ENCODE measurements at regions not wholly inside any gene's neighbourhood (a gene's known extent, or its start where the extent isn't known, plus 50 kb on each side); places are given as distances from the start of the nearest gene placed in this dataset.
"Not testable (repeated sequence)": the region's sequence is repeated elsewhere in the genome, so short reads cannot be mapped to it uniquely, and the experiment has no call there.

- Histone ChIP-seq H3K27me3 (ENCODE audit: control insufficient read depth in 3 of 3, insufficient read depth in 3 of 3, low read length in 2 of 3) (no peaks in the 10 kb centered on the region), H3K9ac (ENCODE audit: insufficient read depth in 1 of 2, low read length in 2 of 2) (no peak overlapping the region), H3K4me3 (no peak overlapping the region), H3K4me1 (ENCODE audit: control insufficient read depth in 5 of 5, insufficient read depth in 5 of 5, low read length in 5 of 5) (no peaks in the 10 kb centered on the region), H3K9me3 (ENCODE audit: control insufficient read depth in 4 of 4, insufficient read depth in 3 of 4, low read length in 3 of 4) (peaks cover 0 to 12% (median 0%) of the 10 kb centered on the region in 4 donors), H3K27ac (ENCODE audit: low read depth in 1 of 2, low read length in 1 of 2) (no peak overlapping the region), H3K36me3 (ENCODE audit: control insufficient read depth in 4 of 4, insufficient read depth in 4 of 4, low read length in 4 of 4) (no peaks in the 10 kb centered on the region)
- WGBS, 2 donors, result 88% methylated on average over 21 of the region's 21 CpGs
- TF ChIP-seq CTCF (IDR thresholded peaks at IDR 0.05; ENCODE audit: control extremely low read depth, extremely low read depth), result no peak
- peak; percentile 19 for ATAC-seq (ENCODE audit: insufficient read depth, low FRiP score)
- DNase-seq, result no peak
Observed at GRCh38 chr4:64747919-64748715, 338.9 kb upstream of the TECRL start.

- Histone ChIP-seq H3K9ac (ENCODE audit: insufficient read depth in 1 of 2, low read length in 2 of 2) (no peak overlapping the region), H3K27ac (ENCODE audit: low read depth in 1 of 2, low read length in 1 of 2) (no peak overlapping the region), H3K36me3 (ENCODE audit: control insufficient read depth in 4 of 4, insufficient read depth in 4 of 4, low read length in 4 of 4) (no peaks in the 10 kb centered on the region), H3K4me1 (ENCODE audit: control insufficient read depth in 5 of 5, insufficient read depth in 5 of 5, low read length in 5 of 5) (no peaks in the 10 kb centered on the region), H3K27me3 (ENCODE audit: control insufficient read depth in 3 of 3, insufficient read depth in 3 of 3, low read length in 2 of 3) (no peaks in the 10 kb centered on the region), H3K4me3 (no peak overlapping the region), H3K9me3 (ENCODE audit: control insufficient read depth in 4 of 4, insufficient read depth in 3 of 4, low read length in 3 of 4) (no peaks in the 10 kb centered on the region)
- 87% methylated on average over 3 of the region's 3 CpGs for WGBS, 2 donors
- ATAC-seq (ENCODE audit: insufficient read depth, low FRiP score), result no peak
- DNase-seq, result no peak
- no peak for TF ChIP-seq CTCF (IDR thresholded peaks at IDR 0.05; ENCODE audit: control extremely low read depth, extremely low read depth)
Observed at GRCh38 chr4:64738240-64738639, 329.0 kb upstream of the TECRL start.

GRCh38 chr4:64737854-64738138 lies 328.5 kb upstream of the TECRL start:
- H3K4me1 ChIP-seq (ENCODE audit: control insufficient read depth in 5 of 5, insufficient read depth in 5 of 5, low read length in 5 of 5); H3K36me3 ChIP-seq (ENCODE audit: control insufficient read depth in 4 of 4, insufficient read depth in 4 of 4, low read length in 4 of 4); H3K27ac ChIP-seq (ENCODE audit: low read depth in 1 of 2, low read length in 1 of 2); H3K9me3 ChIP-seq (ENCODE audit: control insufficient read depth in 4 of 4, insufficient read depth in 3 of 4, low read length in 3 of 4); ATAC-seq (ENCODE audit: insufficient read depth, low FRiP score); DNase-seq; H3K4me3 ChIP-seq; H3K27me3 ChIP-seq (ENCODE audit: control insufficient read depth in 3 of 3, insufficient read depth in 3 of 3, low read length in 2 of 3); H3K9ac ChIP-seq (ENCODE audit: insufficient read depth in 1 of 2, low read length in 2 of 2): not testable (repeated sequence)
- WGBS, 2 donors, result 56 to 69% methylated on average over 2 of the region's 2 CpGs

GRCh38 chr4:64737026-64737853 lies 328.0 kb upstream of the TECRL start:
- Histone ChIP-seq H3K9ac (ENCODE audit: insufficient read depth in 1 of 2, low read length in 2 of 2) (no peak overlapping the region), H3K27me3 (ENCODE audit: control insufficient read depth in 3 of 3, insufficient read depth in 3 of 3, low read length in 2 of 3) (no peaks in the 10 kb centered on the region), H3K36me3 (ENCODE audit: control insufficient read depth in 4 of 4, insufficient read depth in 4 of 4, low read length in 4 of 4) (no peaks in the 10 kb centered on the region), H3K27ac (ENCODE audit: low read depth in 1 of 2, low read length in 1 of 2) (no peak overlapping the region), H3K4me1 (ENCODE audit: control insufficient read depth in 5 of 5, insufficient read depth in 5 of 5, low read length in 5 of 5) (no peaks in the 10 kb centered on the region), H3K9me3 (ENCODE audit: control insufficient read depth in 4 of 4, insufficient read depth in 3 of 4, low read length in 3 of 4) (no peaks in the 10 kb centered on the region), H3K4me3 (no peak overlapping the region)
- no peak for TF ChIP-seq CTCF (IDR thresholded peaks at IDR 0.05; ENCODE audit: control extremely low read depth, extremely low read depth)
- WGBS, 2 donors, result 78 to 79% methylated on average over 2 of the region's 2 CpGs
- ATAC-seq (ENCODE audit: insufficient read depth, low FRiP score) (no peak), DNase-seq (no peak)
